Heart left ventricle (tissue), 13 donors: ENCODE measurements at regions not wholly inside any gene's neighbourhood (a gene's known extent, or its start where the extent isn't known, plus 50 kb on each side); places are given as distances from the start of the nearest gene placed in this dataset.

Source experiments
- POLR2A ChIP-seq, 2 donors: fragments of 450-650 bp; IDR thresholded peaks; one replicate each; pipeline ENCODE4 v1.6.1; 2017; ENCODE audit warnings: antibody characterized with exemption in 2 of 2, mild to moderate bottlenecking in 2 of 2, moderate library complexity in 2 of 2
- TF ChIP-seq, protein P1 (sequence below), 12 donors: fragments of 200-600 bp; sonication (generic) in 4 of 12; IDR thresholded peaks; one replicate each; pipeline versions ENCODE4 v1.5.0 to v1.8.0; 2018 to 2022; ENCODE audit warnings: antibody characterized with exemption in 12 of 12, mild to moderate bottlenecking in 5 of 12
- donor health status: ischemic (EF 13 %, LVEDD 7.1; RV severe dilation, severe dysfunction).
- donor health status: DM: no; HTN: yes; CAD: no.
- donor health status: DM: no; HTN: no; CAD: no.
- donor health status: ischemic (EF 25% LVEDD 6.9; RV normal size, moderate dysfunction).
- donor health status: ischemic (EF 25% LVEDD 5.7; RV mildly dilated, moderate dysfunction).
- donor health status: ischemic (EF 35%, LVEDD 5.7; RV mildly dilated, moderate dysfunction).
- donor health status: nonischemic (EF 11% LVEDD 7.7; RV severe dilation, severe dysfunction).
- donor health status: DM: yes; HTN: yes; CAD: no.
- donor health status: PGD.
- donor health status: ischemic (EF 29% LVEDD 5.4; RV normal size, mild dysfunction).
- donor health status: nonischemic (EF 23%, LVEDD 6.1; RV moderate dilation, normal function).

DNA sequence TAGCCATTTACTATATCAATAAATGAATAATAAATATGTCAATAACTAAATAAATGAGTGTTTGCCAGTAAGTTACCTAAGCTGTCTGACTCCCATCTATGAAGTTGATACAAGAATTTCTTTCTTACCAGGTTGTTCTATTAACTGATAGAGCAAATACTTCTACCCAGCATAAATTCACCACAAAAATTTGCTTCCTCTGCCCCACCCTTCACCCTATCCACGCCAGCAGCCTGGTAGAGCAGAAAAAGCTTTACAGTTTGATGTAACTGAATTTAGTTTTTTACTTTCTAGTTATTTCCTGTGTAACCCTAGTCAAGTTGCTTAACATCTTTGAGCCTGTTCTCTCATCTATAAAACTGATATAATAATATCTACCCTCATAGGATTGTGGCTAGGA, 94.9 kb upstream of the SLC16A7 start:
- TF ChIP-seq, protein P1, sequence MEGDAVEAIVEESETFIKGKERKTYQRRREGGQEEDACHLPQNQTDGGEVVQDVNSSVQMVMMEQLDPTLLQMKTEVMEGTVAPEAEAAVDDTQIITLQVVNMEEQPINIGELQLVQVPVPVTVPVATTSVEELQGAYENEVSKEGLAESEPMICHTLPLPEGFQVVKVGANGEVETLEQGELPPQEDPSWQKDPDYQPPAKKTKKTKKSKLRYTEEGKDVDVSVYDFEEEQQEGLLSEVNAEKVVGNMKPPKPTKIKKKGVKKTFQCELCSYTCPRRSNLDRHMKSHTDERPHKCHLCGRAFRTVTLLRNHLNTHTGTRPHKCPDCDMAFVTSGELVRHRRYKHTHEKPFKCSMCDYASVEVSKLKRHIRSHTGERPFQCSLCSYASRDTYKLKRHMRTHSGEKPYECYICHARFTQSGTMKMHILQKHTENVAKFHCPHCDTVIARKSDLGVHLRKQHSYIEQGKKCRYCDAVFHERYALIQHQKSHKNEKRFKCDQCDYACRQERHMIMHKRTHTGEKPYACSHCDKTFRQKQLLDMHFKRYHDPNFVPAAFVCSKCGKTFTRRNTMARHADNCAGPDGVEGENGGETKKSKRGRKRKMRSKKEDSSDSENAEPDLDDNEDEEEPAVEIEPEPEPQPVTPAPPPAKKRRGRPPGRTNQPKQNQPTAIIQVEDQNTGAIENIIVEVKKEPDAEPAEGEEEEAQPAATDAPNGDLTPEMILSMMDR (IDR thresholded peaks at IDR 0.05): no peak
- no peak for TF ChIP-seq POLR2A (IDR thresholded peaks at IDR 0.05)
